Ishikawa (cell line): ENCODE measurements at regions not wholly inside any gene's neighbourhood (a gene's known extent, or its start where the extent isn't known, plus 50 kb on each side); places are given as distances from the start of the nearest gene placed in this dataset.

Experiments
- EP300 ChIP-seq: IDR thresholded peaks from 2 replicates; pipeline ENCODE4 v1.6.1; 2012; ENCODE audit warnings: borderline replicate concordance
- FOXM1 ChIP-seq: IDR thresholded peaks from 2 replicates; pipeline ENCODE4 v1.6.1; 2012; ENCODE audit warnings: low read depth, borderline replicate concordance

GRCh38 chr4:13296986-13297385 lies 187.2 kb downstream of the RAB28 start:
- TF ChIP-seq EP300 (no peak), FOXM1 (no peak)
